NAMALWA (cell line): ENCODE measurements at regions not wholly inside any gene's neighbourhood (a gene's known extent, or its start where the extent isn't known, plus 50 kb on each side); places are given as distances from the start of the nearest gene placed in this dataset.

ENCODE experiments used
- DNase-seq: peaks from one replicate; pipeline ENCODE4 v3.0.0-alpha.2; 2015; ENCODE audit warnings: low spot score

DNA sequence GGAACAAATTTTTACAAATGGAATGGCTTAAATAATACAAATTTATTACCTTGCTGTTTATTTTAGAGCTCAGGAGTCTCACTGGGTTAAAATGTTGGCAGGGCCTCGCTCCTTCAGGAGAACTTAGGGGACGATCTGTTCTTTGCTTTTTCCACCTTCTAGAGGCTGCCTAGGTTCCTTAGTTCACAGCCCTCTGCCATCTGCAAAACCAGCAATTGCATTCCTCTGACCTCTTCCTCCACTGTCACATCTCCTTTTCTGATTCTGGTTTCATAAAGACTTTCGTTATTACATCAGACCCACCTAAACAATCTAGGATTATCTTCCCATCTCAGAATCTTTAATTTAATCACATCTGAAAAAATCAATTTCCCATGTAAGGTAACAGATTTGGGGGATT, 249.6 kb upstream of the SPRY2 start:
- no peak for DNase-seq

DNA sequence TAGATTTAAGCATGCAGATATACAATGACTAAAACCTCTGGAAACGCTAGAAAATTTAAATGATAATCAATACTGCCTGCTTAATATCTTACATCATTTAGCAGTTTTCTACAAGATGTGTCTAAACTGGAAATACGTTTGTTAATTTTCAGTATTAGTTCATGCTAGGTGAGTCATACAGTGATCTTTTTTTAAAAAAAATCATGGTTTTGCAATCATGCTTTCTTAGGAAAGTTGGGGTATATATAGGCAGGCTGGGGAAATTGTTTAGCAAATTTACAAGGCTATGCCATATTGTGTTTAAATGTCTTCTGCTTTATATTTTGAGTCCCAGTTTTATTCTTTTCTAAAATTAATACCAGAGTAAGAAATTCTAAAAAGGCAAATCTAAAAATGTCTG, 245.4 kb upstream of the SPRY2 start:
- no peak for DNase-seq

DNA sequence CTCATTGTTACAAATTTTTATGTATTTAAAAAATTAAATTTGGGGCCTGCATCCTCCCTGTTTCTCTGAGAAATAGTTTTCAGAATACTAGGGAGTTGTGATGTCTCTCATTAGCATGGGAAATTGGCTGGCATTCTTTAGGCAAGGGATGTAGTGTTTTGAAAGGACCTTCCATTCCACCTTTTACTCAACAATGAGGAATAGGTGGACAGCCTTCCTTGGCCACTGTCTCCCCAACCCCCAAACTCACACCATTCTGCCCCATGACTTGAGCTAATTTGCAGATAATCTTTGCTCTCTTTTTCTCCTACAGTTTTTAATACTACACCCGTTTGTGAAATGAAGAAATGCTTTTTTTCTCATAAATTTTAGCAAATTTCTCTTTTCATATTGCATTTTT, 244.6 kb upstream of the SPRY2 start:
- DNase-seq = no peak

DNA sequence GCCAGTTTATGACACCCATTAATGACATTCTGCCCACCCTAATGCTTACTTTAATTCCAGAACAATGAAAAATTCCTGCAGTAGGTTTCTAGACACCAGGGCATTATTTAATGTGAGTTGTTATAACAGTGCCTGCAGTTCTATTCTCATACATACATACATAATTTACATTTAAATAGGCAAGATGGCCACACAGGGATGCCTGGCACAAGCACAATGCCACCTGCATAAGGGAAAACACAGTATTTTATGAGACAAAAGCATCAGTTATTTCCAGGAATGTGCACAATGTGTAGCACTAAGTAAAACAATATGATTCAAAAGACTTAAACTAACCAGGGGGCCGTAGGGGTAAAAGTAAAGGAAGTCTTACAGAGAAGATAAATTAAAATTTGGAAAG, 243.9 kb upstream of the SPRY2 start:
- no peak for DNase-seq

DNA sequence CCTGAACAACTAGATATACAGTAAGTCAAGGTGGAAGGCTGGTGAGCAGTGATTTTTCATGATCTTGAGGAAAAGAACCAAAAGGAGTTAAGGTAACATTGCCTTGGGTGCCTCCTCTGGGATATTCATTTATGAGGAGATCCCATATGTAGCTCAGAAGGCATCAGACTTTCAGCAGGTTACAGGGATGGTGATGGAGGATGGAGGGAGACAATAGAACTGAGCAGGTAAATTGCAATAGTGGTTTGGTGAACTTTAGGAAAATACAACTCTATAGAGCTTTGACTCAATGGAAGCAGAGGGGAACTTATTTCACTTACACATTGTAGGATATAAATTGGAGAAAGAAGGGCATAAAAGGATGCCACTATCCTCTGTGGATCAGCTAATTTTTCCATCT, 243.4 kb upstream of the SPRY2 start:
- no peak for DNase-seq

DNA sequence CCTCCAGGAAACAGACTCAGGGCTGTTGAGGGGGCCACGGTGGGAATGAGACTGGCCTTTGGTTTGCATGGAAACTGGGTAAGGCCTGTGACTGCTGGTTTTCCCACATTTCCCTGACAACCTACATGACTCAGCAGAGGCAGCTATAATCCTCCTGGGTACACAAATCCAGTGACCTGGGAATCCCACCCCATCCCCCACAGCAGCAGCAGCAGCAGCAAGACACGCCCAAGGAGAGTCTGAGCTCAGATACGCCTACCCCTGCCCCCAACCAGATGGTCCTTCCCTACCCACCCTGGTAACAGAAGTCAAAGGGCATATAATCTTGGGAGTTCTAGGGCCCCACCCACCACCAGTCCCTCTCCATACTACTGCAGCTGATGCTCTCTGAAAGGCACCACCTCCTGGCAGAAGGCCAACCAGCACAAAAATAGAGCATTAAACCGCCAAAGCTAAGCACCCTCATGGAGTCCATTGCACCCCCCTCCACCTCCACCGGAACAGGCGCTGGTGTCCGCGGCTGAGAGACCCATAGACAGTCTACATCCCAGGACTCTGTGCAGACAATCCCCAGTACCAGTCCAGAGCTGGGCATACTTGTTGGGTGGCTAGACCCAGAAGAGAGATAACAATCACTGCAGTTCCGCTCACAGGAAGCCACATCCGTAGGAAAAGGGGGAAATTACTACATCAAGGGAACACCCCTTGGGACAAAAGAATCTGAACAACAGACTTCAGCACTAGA, 237.2 kb upstream of the SPRY2 start:
- DNase-seq = no peak

DNA sequence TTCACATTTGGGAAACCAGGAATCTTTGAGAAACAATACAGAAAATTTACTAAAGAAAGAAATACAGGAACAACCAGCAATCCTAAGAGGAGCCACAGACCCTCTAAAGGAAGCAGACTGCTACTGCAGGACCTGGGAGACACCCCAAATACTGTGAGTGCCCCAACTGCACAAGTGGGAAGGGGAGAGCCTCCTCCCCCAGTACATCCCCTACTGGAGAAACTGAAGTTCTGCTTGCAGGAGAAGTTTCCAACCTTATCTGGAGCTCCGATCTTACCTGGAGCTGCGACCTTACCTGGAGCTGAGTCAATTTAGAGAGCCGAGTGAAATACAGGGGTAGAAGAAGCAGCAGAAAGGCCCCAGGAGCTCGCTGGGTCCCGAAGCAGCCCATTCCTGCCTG, 236.4 kb upstream of the SPRY2 start:
- no peak for DNase-seq

DNA sequence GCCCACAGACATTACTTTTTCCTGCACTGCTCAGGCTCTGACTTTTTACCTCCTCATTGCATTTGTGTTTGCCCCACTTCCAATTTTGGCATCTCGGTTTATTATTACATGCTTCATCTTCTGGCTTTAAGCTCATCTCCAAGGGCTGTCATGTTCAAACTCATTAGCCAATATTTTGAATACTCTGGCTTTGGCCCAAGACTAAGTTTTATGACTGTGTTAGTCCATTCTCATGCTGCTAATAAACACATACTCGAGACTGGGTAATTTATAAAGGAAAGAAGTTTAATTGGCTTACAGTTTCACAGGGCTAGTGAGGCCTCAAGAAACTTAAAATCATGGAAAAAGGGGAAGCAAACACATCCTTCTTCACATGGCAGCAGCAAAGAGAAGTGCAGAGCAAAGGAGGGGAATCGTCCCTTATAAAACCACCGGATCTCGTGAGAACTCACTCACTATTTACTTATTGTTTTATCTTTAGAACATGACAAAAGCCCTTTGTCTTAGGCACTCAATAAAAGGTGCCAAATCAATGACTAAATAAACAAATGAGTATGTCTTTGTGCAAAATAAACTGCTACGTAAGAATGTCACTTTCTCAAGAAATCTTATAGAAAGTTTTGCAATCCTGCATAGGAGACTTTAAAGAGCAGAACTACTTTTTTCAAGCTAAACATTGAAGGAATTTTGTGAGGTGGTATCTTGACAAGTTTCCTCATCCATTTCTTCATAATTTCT, 233.4 kb upstream of the SPRY2 start:
- DNase-seq = no peak

DNA sequence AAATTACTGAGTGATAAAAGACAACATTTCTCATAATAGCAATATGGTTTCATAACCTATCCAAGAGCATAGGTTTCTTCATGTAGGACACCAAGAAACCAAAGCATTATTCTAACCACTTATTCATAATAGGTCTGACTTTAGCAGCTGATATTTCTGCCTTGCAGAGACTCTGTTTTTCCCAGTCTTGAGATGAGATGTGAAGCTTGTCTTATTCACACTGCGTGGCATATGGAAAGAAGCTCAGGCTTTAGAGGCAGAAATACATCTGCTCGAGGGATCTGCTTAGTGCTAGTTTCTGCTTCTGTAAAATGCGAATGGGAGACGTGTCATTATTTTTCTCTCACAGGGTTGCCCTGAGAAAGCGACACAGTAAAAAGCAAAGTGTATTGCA, 232.0 kb upstream of the SPRY2 start:
- no peak for DNase-seq

DNA sequence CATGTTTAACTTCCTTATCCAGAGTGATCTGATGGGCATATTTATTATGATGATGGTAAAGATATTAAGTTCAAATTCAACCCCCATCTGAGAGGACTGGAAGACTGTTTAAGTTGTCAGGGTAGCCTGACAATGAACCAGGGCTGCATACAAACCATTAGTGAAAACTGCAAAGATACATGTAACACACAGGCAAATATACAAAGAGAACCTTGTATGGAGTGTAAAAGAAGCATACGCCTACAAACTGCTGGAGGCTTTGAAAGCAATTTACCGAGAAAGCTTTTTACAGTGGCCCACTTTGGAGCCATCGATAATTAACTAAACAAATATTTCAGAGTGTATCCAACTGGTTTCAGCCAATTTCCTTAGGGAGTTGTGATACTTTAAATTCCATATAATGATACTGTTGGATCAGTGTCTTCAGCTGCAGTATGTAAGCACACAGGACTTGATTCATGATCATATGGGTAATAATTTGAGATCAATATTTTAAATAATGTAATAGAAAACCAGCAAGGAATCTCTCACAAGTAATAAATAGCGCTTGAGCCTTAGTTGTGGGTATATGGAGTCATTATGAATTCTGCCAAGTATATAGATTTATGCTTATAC, 231.5 kb upstream of the SPRY2 start:
- DNase-seq = no peak

DNA sequence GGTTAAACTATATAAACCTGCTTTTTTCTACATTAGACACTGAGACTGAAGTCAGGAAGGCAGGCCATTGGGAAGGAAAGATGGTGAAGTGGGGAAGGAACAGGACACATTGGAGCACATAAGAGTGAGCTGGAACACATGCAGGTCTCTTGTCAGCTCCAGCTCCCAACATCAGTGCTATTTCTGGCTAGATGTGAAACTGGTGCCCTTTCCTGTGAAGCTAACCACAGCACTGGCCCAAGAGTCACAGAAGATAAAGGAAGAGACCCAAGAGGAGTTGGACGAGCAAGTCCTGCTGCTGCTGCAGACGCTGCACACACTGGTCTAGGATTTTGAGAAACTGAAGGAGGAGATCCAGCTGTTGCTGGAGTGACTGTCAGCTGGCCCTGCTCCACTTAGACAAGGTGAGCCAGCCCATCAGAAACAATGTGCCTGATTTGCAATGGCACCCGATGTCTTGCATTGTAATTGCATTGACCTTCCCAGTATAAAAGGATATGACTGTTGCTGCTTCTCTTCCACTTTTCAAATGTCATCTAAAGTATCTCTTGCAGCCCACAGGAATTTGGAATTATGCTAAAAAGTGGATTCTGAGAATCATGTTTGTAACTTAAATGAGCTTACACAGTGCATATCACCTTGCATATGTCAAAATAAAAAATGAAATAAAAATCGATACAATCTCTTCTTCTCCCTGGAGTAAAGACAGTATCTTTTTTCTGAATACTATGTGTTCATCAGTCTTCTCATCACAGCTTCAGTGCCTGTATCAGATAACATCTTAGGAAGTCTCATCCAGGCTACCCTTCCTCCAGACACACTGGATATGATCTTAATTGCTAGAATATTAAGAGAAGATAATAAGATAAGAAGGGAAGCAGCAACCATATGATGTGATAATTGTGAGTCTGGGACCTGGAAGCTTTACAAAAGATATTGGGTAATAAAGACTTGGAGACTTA, 230.7 kb upstream of the SPRY2 start:
- DNase-seq = no peak

DNA sequence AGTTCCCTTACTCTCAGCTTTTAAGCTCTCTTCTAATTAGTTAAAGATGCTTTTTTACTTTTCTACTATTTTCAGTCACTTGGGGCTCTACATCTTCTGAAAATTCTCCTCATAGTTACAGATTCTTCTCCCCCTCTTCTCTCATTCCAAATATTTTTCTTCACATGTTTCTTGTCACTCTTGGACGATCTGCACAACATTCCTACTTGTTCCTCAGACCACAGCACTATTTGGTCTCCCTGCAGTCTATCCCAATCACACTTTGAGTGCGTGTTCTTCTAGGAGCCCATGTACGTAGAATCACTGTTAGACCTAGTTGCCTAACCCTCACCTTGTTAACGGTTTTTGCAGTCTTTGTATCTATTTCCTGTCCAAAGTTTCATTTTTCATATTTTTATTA, 222.5 kb upstream of the SPRY2 start:
- no peak for DNase-seq

DNA sequence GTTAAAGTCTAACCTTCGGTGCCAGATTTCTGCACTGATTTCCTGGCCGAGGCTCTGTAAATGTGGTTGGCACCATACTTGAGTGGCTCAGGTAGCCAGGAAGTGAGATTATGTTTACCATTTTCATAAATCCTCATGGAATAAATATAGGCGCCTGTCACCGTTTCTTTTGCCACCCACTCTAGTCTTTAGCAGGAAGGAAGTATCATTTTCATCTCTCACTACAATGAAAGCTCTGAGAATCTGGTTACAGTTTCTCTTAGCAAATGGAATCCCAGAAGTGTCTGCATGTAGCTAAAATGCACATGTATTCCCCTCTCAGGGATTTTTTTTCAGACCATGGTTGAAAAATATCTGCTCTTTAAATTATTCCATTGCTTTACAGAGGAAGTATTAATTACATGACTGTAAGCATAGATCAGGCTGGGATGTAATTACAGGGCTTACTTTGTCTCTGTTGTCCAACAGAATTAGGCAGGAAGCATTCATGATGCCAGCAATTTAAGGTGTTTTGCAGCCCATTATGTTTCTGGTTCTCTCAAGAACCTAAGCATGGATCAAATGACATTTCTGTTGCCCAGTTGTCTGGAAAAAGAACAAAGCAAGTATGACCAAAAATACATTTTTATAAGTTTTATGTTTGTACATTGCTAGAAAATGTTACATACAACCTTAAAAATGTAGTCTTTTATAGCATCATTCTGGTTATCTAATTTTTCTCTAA, 221.7 kb upstream of the SPRY2 start:
- DNase-seq = no peak

DNA sequence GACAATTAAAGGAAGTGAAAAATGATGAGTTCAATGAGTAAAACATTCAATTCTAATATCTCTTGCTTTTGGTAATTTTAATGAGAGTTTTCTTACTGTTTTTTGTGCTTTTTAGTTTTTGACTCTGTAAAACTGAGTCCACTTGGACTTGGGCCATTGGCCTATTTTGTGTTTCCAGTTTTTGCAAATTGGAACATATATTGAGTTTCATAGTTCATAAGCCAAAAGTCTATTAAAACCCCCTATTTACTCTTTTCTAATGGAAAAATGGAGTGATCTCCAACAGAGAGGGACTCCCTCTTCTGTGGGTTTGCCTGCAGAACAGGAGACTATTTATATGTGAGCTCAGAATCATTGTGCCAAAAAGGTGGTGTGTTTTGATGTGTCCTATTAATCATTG, 219.7 kb upstream of the SPRY2 start:
- no peak for DNase-seq

DNA sequence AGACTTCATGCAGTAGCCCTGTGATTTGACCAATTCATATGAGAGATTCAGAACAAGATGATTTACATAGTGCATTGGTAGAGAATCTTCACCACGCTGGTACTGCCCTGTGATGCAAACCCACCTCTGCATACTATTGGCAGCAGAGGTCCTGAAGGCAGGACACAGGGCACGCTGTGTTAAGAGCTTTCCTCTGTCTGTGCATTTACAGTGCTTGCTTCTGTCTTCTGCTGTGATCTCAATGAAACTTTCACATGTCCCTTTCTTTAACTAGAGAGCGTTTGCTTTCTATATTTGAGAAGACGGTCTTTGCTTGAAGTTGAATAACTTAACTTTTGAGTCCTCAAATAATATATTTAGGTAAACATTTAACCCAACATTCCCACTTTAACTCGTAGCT, 219.0 kb upstream of the SPRY2 start:
- no peak for DNase-seq

DNA sequence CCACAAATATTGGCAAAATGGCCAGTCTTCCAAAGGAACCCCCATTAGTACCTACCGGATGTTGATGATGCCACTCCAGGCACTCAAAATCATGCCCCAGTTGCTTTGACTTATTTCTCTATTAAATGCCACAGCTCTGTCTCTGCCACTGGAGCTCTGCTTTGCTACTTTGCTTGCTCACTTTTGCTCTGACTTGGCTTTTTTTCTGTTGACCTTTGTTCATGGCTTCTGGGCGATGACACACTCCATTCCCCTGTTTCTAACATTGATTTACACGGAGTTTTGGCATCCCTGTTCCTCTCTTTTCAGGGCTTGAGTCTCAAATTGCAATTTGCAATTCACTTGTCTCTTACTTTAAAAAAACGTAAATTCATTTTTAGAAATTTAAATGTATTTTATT, 217.1 kb upstream of the SPRY2 start:
- DNase-seq = no peak

DNA sequence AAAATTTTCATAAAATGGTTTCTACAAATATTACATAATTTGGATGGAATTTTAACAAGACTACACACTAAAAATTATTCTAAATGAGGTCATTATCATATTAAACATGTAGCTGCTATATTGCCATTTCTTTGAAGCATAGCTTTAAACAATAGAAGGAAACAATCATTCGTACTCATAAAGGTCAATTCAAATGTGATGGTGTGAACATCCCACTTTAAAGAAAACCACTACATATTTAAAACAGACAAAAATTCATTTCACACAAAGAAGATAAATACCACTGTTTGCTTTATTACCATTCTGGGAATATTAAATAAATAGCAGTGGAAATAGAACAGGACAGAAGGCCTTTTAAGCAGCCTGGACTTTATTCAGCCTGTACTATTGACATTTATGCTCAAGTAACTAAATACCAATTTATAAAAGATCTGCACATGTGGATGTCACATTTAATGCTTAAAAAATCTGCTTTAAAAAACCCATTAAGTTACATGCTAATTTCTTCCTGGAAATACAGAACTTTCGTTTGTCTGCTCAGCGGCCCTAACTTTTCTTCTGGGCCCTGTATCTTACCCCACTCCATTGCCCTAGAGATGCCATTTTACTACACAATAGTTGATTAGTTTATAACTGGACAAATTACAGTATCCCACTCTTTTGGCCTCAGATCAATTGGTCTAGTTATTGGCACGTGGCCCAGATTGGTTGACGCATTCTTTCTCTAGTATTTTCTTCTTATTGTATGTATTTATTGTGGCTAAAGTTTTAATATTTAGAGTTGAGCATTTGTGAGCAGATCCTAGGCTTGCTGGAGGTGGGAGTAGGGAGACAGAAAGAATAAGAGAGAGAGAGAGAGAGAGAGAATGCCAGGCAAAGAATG, 215.1 kb upstream of the SPRY2 start:
- DNase-seq = no peak

DNA sequence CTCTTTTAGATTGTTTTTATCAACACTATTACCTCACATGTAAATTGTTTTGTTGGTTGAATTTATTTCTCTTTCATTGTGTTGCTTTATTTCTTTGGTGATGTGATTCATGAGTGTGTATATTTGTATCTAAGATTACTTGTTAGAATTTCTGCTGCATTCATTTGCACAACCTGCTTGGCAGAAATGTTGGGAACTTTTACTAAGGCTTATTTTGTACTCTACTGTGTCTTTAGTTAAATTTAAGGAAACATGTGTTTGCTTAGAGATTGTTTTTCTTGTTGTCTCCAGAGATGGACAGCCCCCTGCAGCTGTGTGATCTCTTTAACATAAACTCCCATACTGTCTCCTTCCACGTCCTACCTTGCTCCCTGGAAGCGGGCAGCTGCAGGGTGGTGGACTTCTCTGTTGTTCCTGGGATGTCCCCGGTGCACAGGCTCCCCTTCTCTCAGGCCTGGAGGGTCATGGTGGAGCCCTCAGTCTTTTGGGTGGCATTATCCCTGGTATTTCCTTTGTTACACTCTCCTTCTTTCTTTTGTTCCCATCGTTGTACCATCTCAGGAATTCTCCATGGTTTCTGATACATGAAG, 212.0 kb upstream of the SPRY2 start:
- DNase-seq = no peak

DNA sequence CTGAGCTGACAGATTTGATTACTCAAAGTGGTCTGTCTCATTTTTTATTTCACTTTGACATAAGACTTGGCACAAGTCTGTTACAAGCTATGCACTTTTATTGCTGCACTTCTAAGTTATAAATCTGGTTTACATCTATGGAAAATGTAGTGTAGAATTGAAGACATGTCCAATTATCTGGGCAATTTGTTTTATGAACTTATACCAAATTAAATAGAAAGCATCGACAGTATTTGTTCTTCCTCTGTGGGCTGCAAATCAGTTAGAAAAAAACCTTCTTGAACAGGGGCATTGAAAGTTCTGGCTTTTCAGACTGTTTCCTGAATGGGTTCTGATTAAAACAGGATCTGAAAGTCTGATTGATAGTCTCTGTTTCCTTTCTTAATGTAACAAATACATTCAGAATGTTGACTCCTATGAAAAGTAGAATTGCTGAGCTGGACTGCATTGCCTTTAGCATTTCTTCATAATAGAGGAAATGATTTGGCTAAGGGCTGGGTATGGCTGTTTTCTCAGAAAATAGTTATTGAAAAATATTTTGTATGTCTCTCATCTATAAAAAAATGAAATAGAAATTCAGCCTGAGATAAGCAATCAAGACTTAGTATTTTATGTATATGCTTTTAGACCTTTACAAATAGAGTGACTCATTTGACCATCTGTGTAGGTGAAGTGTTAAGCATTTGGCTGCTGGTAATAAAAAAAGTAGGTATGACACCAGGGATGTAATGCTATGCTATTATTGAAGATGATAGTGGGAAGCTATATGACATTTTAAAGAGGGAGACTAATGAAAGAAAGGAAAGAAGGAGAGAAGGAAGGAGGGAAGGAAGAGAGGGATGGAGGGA, 210.9 kb upstream of the SPRY2 start:
- no peak for DNase-seq
